ENCODE measurements at regions not wholly inside any gene's neighbourhood (a gene's known extent, or its start where the extent isn't known, plus 50 kb on each side); places are given as distances from the start of the nearest gene placed in this dataset.

GRCh38 chr5:106171708-106172107, 1499.0 kb downstream of the EFNA5 start:
- no peaks in the 10 kb centered on the region for H3K79me2 ChIP-seq (ENCODE audit: insufficient read depth, low read length)
- H3K27ac Mint-ChIP-seq (ENCODE audit: unreplicated experiment), result peak overlapping the region; percentile 86
- FAIRE-seq, result no peak
- no peak overlapping the region for H3K4me3 ChIP-seq (ENCODE audit: insufficient read depth, low read depth, low read length)
- H3K27me3 Mint-ChIP-seq (ENCODE audit: low read depth, unreplicated experiment), result no peaks in the 10 kb centered on the region
- H3K36me3 ChIP-seq (ENCODE audit: insufficient read depth, low read length), result no peaks in the 10 kb centered on the region
- peak; percentile 64 for DNase-seq (ENCODE audit: low read depth)
- no peaks in the 10 kb centered on the region for H3K36me3 Mint-ChIP-seq (ENCODE audit: low read depth, unreplicated experiment)
- H3K4me3 Mint-ChIP-seq (ENCODE audit: unreplicated experiment), result no peak overlapping the region
- H3K9ac ChIP-seq (ENCODE audit: low read length), result no peak overlapping the region
- H3K9me3 ChIP-seq (ENCODE audit: insufficient read depth, low read depth, low read length), result no peaks in the 10 kb centered on the region
- TF ChIP-seq CTCF (IDR thresholded peaks at IDR 0.05; ENCODE audit: insufficient read depth, low read depth, low read length) (no peak), EZH2 (IDR thresholded peaks at IDR 0.05; ENCODE audit: insufficient read depth, low read length) (no peak)
- peaks cover 25% of the 10 kb centered on the region for H3K4me1 Mint-ChIP-seq (ENCODE audit: low read depth, unreplicated experiment)
- H3K4me2 ChIP-seq (ENCODE audit: low read length), result peak overlapping the region; percentile 40
- peaks cover 4% of the 10 kb centered on the region for H3K4me1 ChIP-seq (ENCODE audit: insufficient read depth, low read length)
- H3K27me3 ChIP-seq (ENCODE audit: insufficient read depth, low read length), result no peaks in the 10 kb centered on the region
- peaks cover 9% of the 10 kb centered on the region for H3K9me3 Mint-ChIP-seq (ENCODE audit: unreplicated experiment)
- H2AFZ ChIP-seq (ENCODE audit: low read depth, low read length), result no peak overlapping the region
- H3K27ac ChIP-seq (ENCODE audit: low read depth, low read length), result no peak overlapping the region
- H4K20me1 ChIP-seq (ENCODE audit: insufficient read depth, low read length), result no peaks in the 10 kb centered on the region

GRCh38 chr5:106171132-106171531, 1499.6 kb downstream of the EFNA5 start:
- Histone ChIP-seq H3K9ac (ENCODE audit: low read length) (no peak overlapping the region), H3K9me3 (ENCODE audit: insufficient read depth, low read depth, low read length) (no peaks in the 10 kb centered on the region), H3K79me2 (ENCODE audit: insufficient read depth, low read length) (no peaks in the 10 kb centered on the region), H3K27me3 (ENCODE audit: insufficient read depth, low read length) (no peaks in the 10 kb centered on the region), H3K4me3 (ENCODE audit: insufficient read depth, low read depth, low read length) (no peak overlapping the region), H3K4me1 (ENCODE audit: insufficient read depth, low read length) (peaks cover 4% of the 10 kb centered on the region), H4K20me1 (ENCODE audit: insufficient read depth, low read length) (no peaks in the 10 kb centered on the region), H3K27ac (ENCODE audit: low read depth, low read length) (no peak overlapping the region), H3K4me2 (ENCODE audit: low read length) (no peak overlapping the region), H3K36me3 (ENCODE audit: insufficient read depth, low read length) (no peaks in the 10 kb centered on the region), H2AFZ (ENCODE audit: low read depth, low read length) (no peak overlapping the region)
- Mint-ChIP-seq H3K4me1 (ENCODE audit: low read depth, unreplicated experiment) (peaks cover 25% of the 10 kb centered on the region), H3K4me3 (ENCODE audit: unreplicated experiment) (no peak overlapping the region), H3K27me3 (ENCODE audit: low read depth, unreplicated experiment) (no peaks in the 10 kb centered on the region), H3K27ac (ENCODE audit: unreplicated experiment) (peak overlapping the region; percentile 75), H3K36me3 (ENCODE audit: low read depth, unreplicated experiment) (no peaks in the 10 kb centered on the region), H3K9me3 (ENCODE audit: unreplicated experiment) (peaks cover 9% of the 10 kb centered on the region)
- DNase-seq (ENCODE audit: low read depth) (peak; percentile 1), FAIRE-seq (no peak)
- TF ChIP-seq EZH2 (IDR thresholded peaks at IDR 0.05; ENCODE audit: insufficient read depth, low read length) (no peak), CTCF (IDR thresholded peaks at IDR 0.05; ENCODE audit: insufficient read depth, low read depth, low read length) (no peak)

- DNase-seq (ENCODE audit: low read depth), result peak; percentile 4
- Mint-ChIP-seq H3K9me3 (ENCODE audit: unreplicated experiment) (peaks cover under 1% of the 10 kb centered on the region), H3K4me3 (ENCODE audit: unreplicated experiment) (no peak overlapping the region), H3K36me3 (ENCODE audit: low read depth, unreplicated experiment) (no peaks in the 10 kb centered on the region), H3K27me3 (ENCODE audit: low read depth, unreplicated experiment) (no peaks in the 10 kb centered on the region), H3K27ac (ENCODE audit: unreplicated experiment) (no peak overlapping the region), H3K4me1 (ENCODE audit: low read depth, unreplicated experiment) (peaks cover 14% of the 10 kb centered on the region)
- TF ChIP-seq CTCF (IDR thresholded peaks at IDR 0.05; ENCODE audit: insufficient read depth, low read depth, low read length) (no peak), EZH2 (IDR thresholded peaks at IDR 0.05; ENCODE audit: insufficient read depth, low read length) (no peak)
- Histone ChIP-seq H3K4me3 (ENCODE audit: insufficient read depth, low read depth, low read length) (no peak overlapping the region), H3K4me2 (ENCODE audit: low read length) (no peak overlapping the region), H2AFZ (ENCODE audit: low read depth, low read length) (no peak overlapping the region), H3K27me3 (ENCODE audit: insufficient read depth, low read length) (no peaks in the 10 kb centered on the region), H4K20me1 (ENCODE audit: insufficient read depth, low read length) (no peaks in the 10 kb centered on the region), H3K4me1 (ENCODE audit: insufficient read depth, low read length) (peaks cover 1% of the 10 kb centered on the region), H3K36me3 (ENCODE audit: insufficient read depth, low read length) (no peaks in the 10 kb centered on the region), H3K9ac (ENCODE audit: low read length) (no peak overlapping the region), H3K27ac (ENCODE audit: low read depth, low read length) (no peak overlapping the region), H3K9me3 (ENCODE audit: insufficient read depth, low read depth, low read length) (no peaks in the 10 kb centered on the region), H3K79me2 (ENCODE audit: insufficient read depth, low read length) (no peaks in the 10 kb centered on the region)
- FAIRE-seq, result no peak
These were observed 1503.0 kb downstream of the EFNA5 start for GRCh38 chr5:106167766-106168165.

Measured in astrocyte (in vitro differentiated cells and primary cell).